Lower leg skin (tissue), 3 donors: ENCODE measurements at regions not wholly inside any gene's neighbourhood (a gene's known extent, or its start where the extent isn't known, plus 50 kb on each side); places are given as distances from the start of the nearest gene placed in this dataset.

ENCODE experiments used
- CTCF ChIP-seq, 3 donors: fragments of 450-650 bp; IDR thresholded peaks; one replicate each; pipeline ENCODE4 v1.5.1; 2016; ENCODE audit warnings: antibody characterized with exemption in 3 of 3, mild to moderate bottlenecking in 3 of 3, moderate library complexity in 2 of 3
- POLR2A ChIP-seq, 2 donors: fragments of 450-650 bp; IDR thresholded peaks; one replicate each; pipeline ENCODE4 v1.6.1; 2016 to 2017; ENCODE audit warnings: antibody characterized with exemption in 2 of 2, mild to moderate bottlenecking in 1 of 2, moderate library complexity in 1 of 2

GRCh38 chr2:123913143-123913735 is 111.8 kb upstream of the CNTNAP5 start:
- TF ChIP-seq CTCF (IDR thresholded peaks at IDR 0.05) (no peak), POLR2A (IDR thresholded peaks at IDR 0.05) (no peak)
